ENCODE measurements at regions not wholly inside any gene's neighbourhood (a gene's known extent, or its start where the extent isn't known, plus 50 kb on each side); places are given as distances from the start of the nearest gene placed in this dataset.

DNA sequence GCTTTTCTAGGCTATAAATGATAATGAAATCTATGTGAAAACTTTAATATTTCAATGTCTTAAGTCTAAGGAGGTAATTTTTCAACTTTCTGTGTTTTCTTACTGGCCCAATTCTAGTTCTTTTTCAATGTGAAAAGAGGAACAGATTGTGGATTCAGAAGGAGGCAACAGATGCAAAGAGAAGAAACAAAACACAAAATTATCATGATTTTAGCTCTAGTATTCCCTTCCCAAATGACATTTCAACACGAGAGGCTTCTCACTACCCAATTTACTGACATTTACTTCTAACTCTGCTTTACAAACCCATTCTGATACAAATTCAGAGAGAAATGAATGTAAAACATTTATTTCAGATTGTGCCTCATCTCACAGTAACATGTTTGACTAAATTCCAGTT lies 169.4 kb downstream of the WT1 start:
- Histone ChIP-seq H3K4me3 (ENCODE audit: low read length in 2 of 2) (no peak overlapping the region), H3K36me3 (ENCODE audit: control insufficient read depth in 1 of 2, insufficient read depth in 2 of 2, low read length in 1 of 2) (no peaks in the 10 kb centered on the region), H3K4me1 (ENCODE audit: control insufficient read depth in 1 of 2, insufficient read depth in 2 of 2, low read length in 2 of 2) (no peaks in the 10 kb centered on the region), H3K9me3 (ENCODE audit: control insufficient read depth, low read length) (peaks cover 1% of the 10 kb centered on the region), H3K27ac (ENCODE audit: low read depth in 1 of 2, low read length in 2 of 2) (no peak overlapping the region), H3K27me3 (ENCODE audit: control insufficient read depth in 1 of 2, insufficient read depth in 2 of 2, low read length in 1 of 2) (no peaks in the 10 kb centered on the region)
- ATAC-seq (ENCODE audit: low FRiP score), result no peak
- intact Hi-C loops (cut with DNase I), result no loop called here
- DNase-seq, result no peak
- 39 to 53% methylated on average over 1 of the region's 1 CpG for WGBS, 2 donors

DNA sequence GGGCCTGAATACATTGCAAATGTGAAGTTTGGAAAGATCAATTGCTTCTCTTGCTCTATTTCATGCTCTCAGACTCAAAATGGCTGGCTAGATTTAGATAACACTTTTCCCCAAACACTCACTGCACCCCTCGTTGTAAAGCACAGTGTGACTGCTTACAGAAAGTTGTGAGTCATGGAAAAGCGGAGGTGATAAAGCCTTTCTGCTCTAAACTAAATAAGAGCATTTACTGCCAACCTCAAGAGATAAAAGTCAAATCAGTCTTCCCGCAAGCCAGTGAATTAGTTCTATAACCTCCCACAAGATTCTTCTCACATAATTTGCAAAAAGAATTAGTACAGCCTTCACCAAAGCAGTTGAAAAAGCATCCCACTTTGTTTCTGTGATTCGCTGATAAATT lies 168.7 kb downstream of the WT1 start:
- DNase-seq (no peak), ATAC-seq (ENCODE audit: low FRiP score) (no peak)
- Histone ChIP-seq H3K9me3 (ENCODE audit: control insufficient read depth, low read length) (no peaks in the 10 kb centered on the region), H3K36me3 (ENCODE audit: control insufficient read depth in 1 of 2, insufficient read depth in 2 of 2, low read length in 1 of 2) (no peaks in the 10 kb centered on the region), H3K27ac (ENCODE audit: low read depth in 1 of 2, low read length in 2 of 2) (no peak overlapping the region), H3K27me3 (ENCODE audit: control insufficient read depth in 1 of 2, insufficient read depth in 2 of 2, low read length in 1 of 2) (no peaks in the 10 kb centered on the region), H3K4me3 (ENCODE audit: low read length in 2 of 2) (no peak overlapping the region), H3K4me1 (ENCODE audit: control insufficient read depth in 1 of 2, insufficient read depth in 2 of 2, low read length in 2 of 2) (no peaks in the 10 kb centered on the region)
- WGBS, 2 donors, result 59 to 62% methylated on average over 4 of the region's 4 CpGs
- intact Hi-C loops (cut with DNase I), result no loop called here

DNA sequence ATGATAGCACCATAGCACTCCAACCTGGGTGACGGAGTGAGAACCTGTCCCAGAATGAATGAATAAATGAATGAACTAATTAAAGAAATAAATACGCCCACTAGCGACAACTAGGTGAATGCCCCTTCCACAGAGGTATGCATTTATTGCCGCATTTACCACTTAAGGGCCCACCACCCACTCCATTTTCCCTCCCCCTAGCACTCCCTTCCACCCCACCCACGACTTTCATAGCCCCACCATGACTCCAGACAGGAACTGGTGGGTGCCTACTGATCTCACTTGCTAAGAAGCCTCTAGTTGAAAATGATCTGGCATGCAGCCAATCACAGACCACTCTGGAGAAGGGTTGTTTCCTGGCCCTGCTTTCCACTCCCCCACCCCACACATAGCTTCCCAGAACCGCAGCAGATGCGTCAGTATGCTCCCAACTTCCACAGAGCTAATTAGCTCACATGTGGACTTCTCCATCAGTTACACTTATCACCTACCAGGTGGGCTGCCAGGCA lies 167.6 kb downstream of the WT1 start:
- Histone ChIP-seq H3K27me3 (ENCODE audit: control insufficient read depth in 1 of 2, insufficient read depth in 2 of 2, low read length in 1 of 2) (no peaks in the 10 kb centered on the region), H3K36me3 (ENCODE audit: control insufficient read depth in 1 of 2, insufficient read depth in 2 of 2, low read length in 1 of 2) (no peaks in the 10 kb centered on the region), H3K27ac (ENCODE audit: low read depth in 1 of 2, low read length in 2 of 2) (no peak overlapping the region), H3K4me1 (ENCODE audit: control insufficient read depth in 1 of 2, insufficient read depth in 2 of 2, low read length in 2 of 2) (no peaks in the 10 kb centered on the region), H3K4me3 (ENCODE audit: low read length in 2 of 2) (no peak overlapping the region), H3K9me3 (ENCODE audit: control insufficient read depth, low read length) (no peaks in the 10 kb centered on the region)
- intact Hi-C loops (cut with DNase I), result no loop called here
- WGBS, 2 donors, result 72 to 73% methylated on average over 7 of the region's 7 CpGs
- ATAC-seq (ENCODE audit: low FRiP score) (no peak), DNase-seq (no peak)

DNA sequence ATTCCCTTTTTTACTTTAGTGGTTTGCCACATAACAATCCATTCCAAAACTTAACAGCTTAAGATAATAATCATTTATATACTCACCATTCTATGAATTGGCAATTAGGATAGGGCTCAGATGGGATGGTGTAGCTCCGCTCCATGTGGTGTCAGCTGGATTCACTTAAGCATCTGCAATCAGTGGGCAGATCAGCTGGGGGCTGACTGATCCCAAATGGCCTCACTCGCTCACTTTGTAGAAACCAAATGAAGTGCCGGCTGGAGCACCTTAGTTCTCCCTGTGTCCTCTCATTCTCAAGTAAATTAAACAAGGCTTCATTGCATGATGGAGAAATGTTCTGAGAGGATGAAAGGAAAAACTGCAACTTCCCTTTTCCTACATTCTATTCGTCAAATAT lies 161.4 kb downstream of the WT1 start:
- intact Hi-C loops (cut with DNase I), result no loop called here
- no peak overlapping the region for H3K4me3 ChIP-seq (ENCODE audit: low read length in 2 of 2)
- no peaks in the 10 kb centered on the region for H3K36me3 ChIP-seq (ENCODE audit: control insufficient read depth in 1 of 2, insufficient read depth in 2 of 2, low read length in 1 of 2)
- ATAC-seq (ENCODE audit: low FRiP score) (no peak), DNase-seq (no peak)
- no peak overlapping the region for H3K27ac ChIP-seq (ENCODE audit: low read depth in 1 of 2, low read length in 2 of 2)
- H3K27me3 ChIP-seq (ENCODE audit: control insufficient read depth in 1 of 2, insufficient read depth in 2 of 2, low read length in 1 of 2), result no peaks in the 10 kb centered on the region
- 45 to 55% methylated on average over 4 of the region's 4 CpGs for WGBS, 2 donors
- H3K9me3 ChIP-seq (ENCODE audit: control insufficient read depth, low read length), result no peaks in the 10 kb centered on the region
- H3K4me1 ChIP-seq (ENCODE audit: control insufficient read depth in 1 of 2, insufficient read depth in 2 of 2, low read length in 2 of 2), result no peaks in the 10 kb centered on the region

DNA sequence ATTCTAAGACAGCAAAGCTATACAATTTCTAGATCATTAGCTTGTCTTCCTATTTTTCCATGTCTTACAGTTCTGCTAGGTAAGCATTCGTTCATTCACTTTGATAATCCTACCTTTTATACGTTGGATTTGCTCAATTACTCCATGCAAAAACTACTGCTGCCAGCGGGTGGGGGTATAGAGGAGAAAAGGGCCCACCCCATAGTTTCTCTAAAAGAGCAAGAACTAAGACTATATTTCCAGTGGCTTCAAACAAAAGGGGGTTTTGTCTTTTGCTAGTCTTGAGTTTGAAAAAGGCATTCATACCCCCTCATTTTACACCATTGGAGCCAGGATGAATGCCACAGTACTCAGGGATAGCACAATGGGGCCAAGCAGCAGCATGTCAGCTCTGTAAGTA lies 155.7 kb downstream of the WT1 start:
- Histone ChIP-seq H3K36me3 (ENCODE audit: control insufficient read depth in 1 of 2, insufficient read depth in 2 of 2, low read length in 1 of 2) (no peaks in the 10 kb centered on the region), H3K27me3 (ENCODE audit: control insufficient read depth in 1 of 2, insufficient read depth in 2 of 2, low read length in 1 of 2) (no peaks in the 10 kb centered on the region), H3K9me3 (ENCODE audit: control insufficient read depth, low read length) (no peaks in the 10 kb centered on the region), H3K4me3 (ENCODE audit: low read length in 2 of 2) (no peak overlapping the region), H3K4me1 (ENCODE audit: control insufficient read depth in 1 of 2, insufficient read depth in 2 of 2, low read length in 2 of 2) (no peaks in the 10 kb centered on the region), H3K27ac (ENCODE audit: low read depth in 1 of 2, low read length in 2 of 2) (no peak overlapping the region)
- intact Hi-C loops (cut with DNase I), result no loop called here
- no peak for DNase-seq
- 42 to 49% methylated on average over 3 of the region's 3 CpGs for WGBS, 2 donors
- ATAC-seq (ENCODE audit: low FRiP score), result no peak

DNA sequence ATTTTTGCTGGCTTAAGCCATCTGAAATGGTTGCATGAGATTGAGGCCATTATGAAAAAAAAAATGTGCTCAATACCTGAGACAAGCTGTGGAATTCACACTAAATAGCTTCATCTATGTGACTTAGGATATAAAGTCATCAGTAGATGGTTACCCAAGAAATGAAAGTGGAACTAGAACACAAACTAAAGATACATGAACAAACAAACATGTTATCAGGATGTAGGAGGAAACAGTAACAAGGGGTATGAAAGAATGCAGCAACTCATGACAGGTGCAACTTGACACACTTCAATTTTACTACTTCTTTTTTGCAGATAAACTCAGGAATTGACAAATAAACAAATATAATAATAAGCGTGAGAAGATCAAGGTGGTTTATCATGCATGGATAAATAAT lies 155.0 kb downstream of the WT1 start:
- no peaks in the 10 kb centered on the region for H3K4me1 ChIP-seq (ENCODE audit: control insufficient read depth in 1 of 2, insufficient read depth in 2 of 2, low read length in 2 of 2)
- intact Hi-C loops (cut with DNase I), result no loop called here
- WGBS, 2 donors, result 86 to 90% methylated on average over 1 of the region's 1 CpG
- DNase-seq, result no peak
- H3K4me3 ChIP-seq (ENCODE audit: low read length in 2 of 2), result no peak overlapping the region
- no peak overlapping the region for H3K27ac ChIP-seq (ENCODE audit: low read depth in 1 of 2, low read length in 2 of 2)
- H3K27me3 ChIP-seq (ENCODE audit: control insufficient read depth in 1 of 2, insufficient read depth in 2 of 2, low read length in 1 of 2), result no peaks in the 10 kb centered on the region
- ATAC-seq (ENCODE audit: low FRiP score), result no peak
- no peaks in the 10 kb centered on the region for H3K36me3 ChIP-seq (ENCODE audit: control insufficient read depth in 1 of 2, insufficient read depth in 2 of 2, low read length in 1 of 2)
- no peaks in the 10 kb centered on the region for H3K9me3 ChIP-seq (ENCODE audit: control insufficient read depth, low read length)

DNA sequence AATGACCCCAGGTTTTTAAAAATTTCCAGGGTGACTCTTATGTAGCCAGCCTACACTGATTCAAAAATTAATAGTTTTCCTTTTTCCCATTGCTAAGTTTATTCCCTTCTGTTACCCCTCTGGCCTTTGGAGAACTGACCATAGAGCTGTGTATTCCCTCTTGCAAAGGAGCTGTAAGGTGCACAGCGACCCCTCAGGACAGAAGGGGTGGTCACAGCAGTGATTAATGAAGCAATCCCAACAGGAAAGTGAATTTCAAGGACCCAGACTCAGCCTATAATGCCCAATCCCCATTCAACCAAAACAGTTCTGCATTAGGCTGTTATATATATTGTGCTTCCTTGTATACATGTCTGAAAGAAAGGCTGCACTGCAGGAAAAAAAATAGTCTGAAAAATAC lies 147.1 kb downstream of the WT1 start:
- no peak for ATAC-seq (ENCODE audit: low FRiP score)
- intact Hi-C loops (cut with DNase I), result no loop called here
- Histone ChIP-seq H3K4me1 (ENCODE audit: control insufficient read depth in 1 of 2, insufficient read depth in 2 of 2, low read length in 2 of 2) (no peaks in the 10 kb centered on the region), H3K4me3 (ENCODE audit: low read length in 2 of 2) (no peak overlapping the region), H3K27me3 (ENCODE audit: control insufficient read depth in 1 of 2, insufficient read depth in 2 of 2, low read length in 1 of 2) (no peaks in the 10 kb centered on the region), H3K27ac (ENCODE audit: low read depth in 1 of 2, low read length in 2 of 2) (no peak overlapping the region), H3K36me3 (ENCODE audit: control insufficient read depth in 1 of 2, insufficient read depth in 2 of 2, low read length in 1 of 2) (no peaks in the 10 kb centered on the region), H3K9me3 (ENCODE audit: control insufficient read depth, low read length) (peaks cover 1% of the 10 kb centered on the region)
- DNase-seq, result no peak
- 18 to 25% methylated on average over 1 of the region's 1 CpG for WGBS, 2 donors

DNA sequence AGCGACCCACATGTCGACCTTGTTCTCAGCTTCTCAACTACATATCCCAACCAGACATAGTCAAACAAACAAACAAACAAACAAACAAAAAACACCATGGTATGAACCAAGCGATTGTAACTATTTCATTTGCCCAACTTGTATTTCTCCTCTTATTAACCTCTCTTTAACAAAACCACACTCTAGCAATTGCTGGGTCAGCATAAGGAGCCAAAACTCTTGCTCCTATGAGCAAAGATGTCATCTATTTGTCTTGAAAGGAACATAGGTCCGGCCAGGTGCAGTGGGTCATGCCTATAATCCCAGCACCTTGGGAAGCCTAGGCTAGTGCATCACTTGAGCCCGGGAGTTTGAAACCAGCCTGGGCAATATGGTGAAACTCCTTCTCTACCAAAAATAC lies 145.6 kb downstream of the WT1 start:
- 74 to 90% methylated on average over 5 of the region's 5 CpGs for WGBS, 2 donors
- DNase-seq (no peak), ATAC-seq (ENCODE audit: low FRiP score) (no peak)
- intact Hi-C loops (cut with DNase I), result no loop called here
- Histone ChIP-seq H3K4me1 (ENCODE audit: control insufficient read depth in 1 of 2, insufficient read depth in 2 of 2, low read length in 2 of 2) (no peaks in the 10 kb centered on the region), H3K9me3 (ENCODE audit: control insufficient read depth, low read length) (peaks cover 3% of the 10 kb centered on the region), H3K27me3 (ENCODE audit: control insufficient read depth in 1 of 2, insufficient read depth in 2 of 2, low read length in 1 of 2) (no peaks in the 10 kb centered on the region), H3K4me3 (ENCODE audit: low read length in 2 of 2) (no peak overlapping the region), H3K27ac (ENCODE audit: low read depth in 1 of 2, low read length in 2 of 2) (no peak overlapping the region), H3K36me3 (ENCODE audit: control insufficient read depth in 1 of 2, insufficient read depth in 2 of 2, low read length in 1 of 2) (no peaks in the 10 kb centered on the region)

DNA sequence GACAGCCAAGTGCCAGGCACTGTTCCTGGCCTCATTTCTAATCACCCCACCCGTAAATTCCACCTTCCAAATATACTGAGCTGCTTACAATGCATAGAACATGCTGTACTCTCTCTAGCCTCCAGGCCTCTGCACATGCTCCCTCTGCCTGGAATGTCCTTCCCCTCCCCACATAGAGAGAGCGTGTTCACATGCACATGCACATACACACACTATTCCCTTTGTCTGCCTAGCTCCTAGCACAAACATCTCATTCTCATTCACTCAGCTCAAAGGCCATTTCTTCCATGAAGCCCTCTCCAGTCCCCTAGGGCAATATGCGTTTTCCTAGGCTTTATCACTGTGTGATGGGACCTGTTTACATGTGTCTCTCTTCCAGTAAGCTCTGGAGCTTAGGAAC lies 144.6 kb downstream of the WT1 start:
- no peaks in the 10 kb centered on the region for H3K4me1 ChIP-seq (ENCODE audit: control insufficient read depth in 1 of 2, insufficient read depth in 2 of 2, low read length in 2 of 2)
- intact Hi-C loops (cut with DNase I), result no loop called here
- DNase-seq, result no peak
- no peak for ATAC-seq (ENCODE audit: low FRiP score)
- H3K27me3 ChIP-seq (ENCODE audit: control insufficient read depth in 1 of 2, insufficient read depth in 2 of 2, low read length in 1 of 2), result no peaks in the 10 kb centered on the region
- H3K36me3 ChIP-seq (ENCODE audit: control insufficient read depth in 1 of 2, insufficient read depth in 2 of 2, low read length in 1 of 2), result no peaks in the 10 kb centered on the region
- H3K4me3 ChIP-seq (ENCODE audit: low read length in 2 of 2), result no peak overlapping the region
- H3K27ac ChIP-seq (ENCODE audit: low read depth in 1 of 2, low read length in 2 of 2), result no peak overlapping the region
- H3K9me3 ChIP-seq (ENCODE audit: control insufficient read depth, low read length), result peaks cover 3% of the 10 kb centered on the region
- WGBS, 2 donors, result 49 to 65% methylated on average over 3 of the region's 3 CpGs
